Pons (tissue), 1 donor: ENCODE measurements at regions not wholly inside any gene's neighbourhood (a gene's known extent, or its start where the extent isn't known, plus 50 kb on each side); places are given as distances from the start of the nearest gene placed in this dataset.

ENCODE experiments used
- DNase-seq: peaks from one replicate; pipeline ENCODE4 v3.0.0-alpha.2; 2016; ENCODE audit warnings: low spot score

GRCh38 chr6:150537893-150538292 lies 61.8 kb upstream of the PLEKHG1 start:
- DNase-seq, result peak; percentile 55

GRCh38 chr6:150539111-150539510 lies 60.6 kb upstream of the PLEKHG1 start:
- DNase-seq, result no peak

- DNase-seq, result no peak
These were observed 60.1 kb upstream of the PLEKHG1 start for GRCh38 chr6:150539568-150539967.

GRCh38 chr6:150541576-150541975 lies 58.1 kb upstream of the PLEKHG1 start:
- DNase-seq, result no peak

- DNase-seq, result no peak
These were observed 56.5 kb upstream of the PLEKHG1 start for GRCh38 chr6:150543178-150543577.

- no peak for DNase-seq
These were observed 54.9 kb upstream of the PLEKHG1 start for GRCh38 chr6:150544793-150545192.

- DNase-seq, result no peak
These were observed 53.2 kb upstream of the PLEKHG1 start for GRCh38 chr6:150546457-150546856.

GRCh38 chr6:150547502-150548222 lies 52.0 kb upstream of the PLEKHG1 start:
- DNase-seq, result peak; percentile 74

GRCh38 chr6:150548330-150548729 lies 51.4 kb upstream of the PLEKHG1 start:
- no peak for DNase-seq

GRCh38 chr6:150549007-150549406 lies 50.7 kb upstream of the PLEKHG1 start:
- no peak for DNase-seq

- no peak for DNase-seq
These were observed 50.0 kb upstream of the PLEKHG1 start for GRCh38 chr6:150549674-150550101.
